Pancreas (tissue), 10 donors: ENCODE measurements at regions not wholly inside any gene's neighbourhood (a gene's known extent, or its start where the extent isn't known, plus 50 kb on each side); places are given as distances from the start of the nearest gene placed in this dataset.

ENCODE experiments used
- ATAC-seq, 4 donors: fragments of 200-7000 bp; cut with Tn5 transposase; one replicate each; pipeline versions ENCODE4 v1.8.0 to v1.9.1; 2020; ENCODE audit warnings: mild to moderate bottlenecking in 4 of 4, moderate library complexity in 4 of 4
- DNase-seq, 6 donors: peaks; one replicate each; pipeline ENCODE4 v3.0.0-alpha.2; 2020
- FAIRE-seq: peaks from 2 replicates; lab custom pipeline; 2012; peaks lifted over from hg19 to GRCh38; lab: Jason Lieb, UNC
- H3K27ac ChIP-seq, 4 donors: fragments of 200-600 bp; sonication (generic); 1 replicate in 3 of 4; 2 replicates in 1 of 4; pipeline versions ENCODE4 v1.5.0 to v1.8.0; 2020
- H3K27me3 ChIP-seq, 4 donors: fragments of 200-600 bp; one replicate each; pipeline ENCODE4 v1.8.0; 2021
- H3K36me3 ChIP-seq, 3 donors: fragments of 200-600 bp; sonication (generic) in 1 of 3; one replicate each; pipeline versions ENCODE4 v1.5.0 to v1.8.0; 2020 to 2021
- H3K4me1 ChIP-seq, 3 donors: fragments of 200-600 bp; one replicate each; pipeline ENCODE4 v1.8.0; 2021
- H3K4me3 ChIP-seq, 4 donors: fragments of 200-600 bp; sonication (generic) in 2 of 4; one replicate each; pipeline versions ENCODE4 v1.5.0 to v1.8.0; 2020 to 2021
- H3K9me3 ChIP-seq, 4 donors: fragments of 200-600 bp; one replicate each; pipeline ENCODE4 v1.8.0; 2021
- CTCF ChIP-seq, 4 donors: fragments of 200-600 bp; sonication (generic) in 3 of 4; IDR thresholded peaks; one replicate each; pipeline versions ENCODE4 v1.5.0 to v1.8.0; 2021; ENCODE audit warnings: antibody characterized with exemption in 4 of 4
- WGBS, 2 donors: extraction: QIAGEN DNeasy Blood & Tissue Kit; methylation state at CpG; one replicate each; pipeline ENCODE4 v1.1.7; 2013; 5-methylcytosine and 5-hydroxymethylcytosine counted together
- intact Hi-C, 3 donors: fragments of 100-400 bp; cut with DNase I; formaldehyde crosslinking; loops; one replicate each; pipeline versions ENCODE4 v1.11.1 to v1.14.2; 2022
- donor health status: healthy with polysubstance abuse.
- donor health status: DM: no; HTN: no; CAD: no; lungs with moderate emphysema.
- donor health status: DM: no; HTN: no; CAD: no.
- donor health status: control.
- donor health status: control.
- donor health status: Bipolar disorder and iron deficiency.
- donor health status: DM: yes; HTN: yes; CAD: no.
- donor health status: DM: no; HTN: no; CAD: no.
- donor health status: DM: no; HTN: no; CAD: no.
- donor health status: DM: yes; HTN: yes; CAD: no.

DNA sequence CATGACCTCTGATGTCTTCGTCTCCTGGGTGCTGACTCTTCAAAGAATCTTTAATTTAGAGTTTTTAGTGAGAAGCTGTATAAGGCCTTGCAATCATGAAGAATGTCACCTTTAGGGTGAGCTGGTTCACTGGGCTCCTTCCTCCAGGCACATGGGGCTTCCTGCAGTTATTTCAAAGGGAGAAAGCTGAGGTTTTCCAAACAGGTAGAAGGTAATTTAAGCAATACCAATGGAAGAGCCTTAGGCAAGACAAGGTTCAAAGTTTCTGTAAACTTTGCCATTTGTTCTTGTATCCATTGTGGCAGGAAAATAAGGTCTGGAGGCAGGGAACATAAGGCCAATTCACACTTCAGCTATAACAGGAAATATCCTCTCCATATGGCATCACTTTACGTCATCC, 88.0 kb upstream of the EIF5 start:
- Histone ChIP-seq H3K27me3 (no peaks in the 10 kb centered on the region), H3K9me3 (no peaks in the 10 kb centered on the region), H3K4me1 (no peaks in the 10 kb centered on the region), H3K4me3 (no peak overlapping the region), H3K27ac (peak overlapping the region in 1 of 4 donors; percentile 9), H3K36me3 (no peaks in the 10 kb centered on the region)
- no peak for TF ChIP-seq CTCF (IDR thresholded peaks at IDR 0.05)
- FAIRE-seq = no peak
- ATAC-seq = no peak
- 40 to 46% methylated on average over 2 of the region's 2 CpGs for WGBS, 2 donors
- intact Hi-C loops = no loop called here
- DNase-seq = no peak

DNA sequence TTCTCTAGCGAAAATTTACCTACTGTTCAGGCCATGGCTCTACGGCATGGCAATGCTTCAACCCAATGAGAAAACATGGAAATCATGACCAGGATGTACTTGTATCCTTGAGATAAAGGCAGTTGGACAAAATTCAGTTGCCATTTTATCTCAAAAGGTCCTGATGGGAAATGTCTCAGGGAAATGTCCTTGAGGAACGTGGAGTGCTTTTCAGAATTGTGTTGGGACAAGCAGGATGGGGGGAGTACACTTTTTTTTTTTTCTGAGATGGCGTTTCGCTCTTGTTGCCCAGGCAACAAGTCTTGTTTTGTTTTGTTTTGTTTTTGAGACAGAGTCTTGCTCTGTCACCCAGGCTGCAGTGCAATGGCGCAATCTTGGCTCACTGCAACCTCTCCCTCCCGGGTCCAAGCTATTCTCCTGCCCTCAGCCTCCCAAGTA, 86.8 kb upstream of the EIF5 start:
- no peak for TF ChIP-seq CTCF (IDR thresholded peaks at IDR 0.05)
- WGBS, 2 donors = 73 to 75% methylated on average over 7 of the region's 7 CpGs
- H3K27ac ChIP-seq = no peak overlapping the region
- no peak for DNase-seq
- intact Hi-C loops = no loop called here
- H3K36me3 ChIP-seq = no peaks in the 10 kb centered on the region
- no peak overlapping the region for H3K4me3 ChIP-seq
- no peaks in the 10 kb centered on the region for H3K4me1 ChIP-seq
- no peaks in the 10 kb centered on the region for H3K9me3 ChIP-seq
- no peaks in the 10 kb centered on the region for H3K27me3 ChIP-seq
- FAIRE-seq = no peak
- no peak for ATAC-seq

GRCh38 chr14:103250181-103250580, 83.9 kb upstream of the EIF5 start:
- Histone ChIP-seq H3K27ac (no peak overlapping the region), H3K4me3 (no peak overlapping the region), H3K36me3 (no peaks in the 10 kb centered on the region), H3K9me3 (no peaks in the 10 kb centered on the region), H3K4me1 (no peaks in the 10 kb centered on the region), H3K27me3 (no peaks in the 10 kb centered on the region)
- intact Hi-C loops = no loop called here
- TF ChIP-seq CTCF (IDR thresholded peaks at IDR 0.05) = no peak
- WGBS, 2 donors = 62 to 65% methylated on average over 6 of the region's 6 CpGs
- no peak for DNase-seq
- no peak for ATAC-seq
- no peak for FAIRE-seq

GRCh38 chr14:103250874-103251273, 83.2 kb upstream of the EIF5 start:
- intact Hi-C loops = no loop called here
- no peak for TF ChIP-seq CTCF (IDR thresholded peaks at IDR 0.05)
- 82 to 91% methylated on average over 3 of the region's 3 CpGs for WGBS, 2 donors
- H3K27me3 ChIP-seq = no peaks in the 10 kb centered on the region
- H3K36me3 ChIP-seq = no peaks in the 10 kb centered on the region
- DNase-seq (no peak), ATAC-seq (no peak), FAIRE-seq (no peak)
- no peak overlapping the region for H3K4me3 ChIP-seq
- H3K9me3 ChIP-seq = no peaks in the 10 kb centered on the region
- no peaks in the 10 kb centered on the region for H3K4me1 ChIP-seq
- no peak overlapping the region for H3K27ac ChIP-seq

DNA sequence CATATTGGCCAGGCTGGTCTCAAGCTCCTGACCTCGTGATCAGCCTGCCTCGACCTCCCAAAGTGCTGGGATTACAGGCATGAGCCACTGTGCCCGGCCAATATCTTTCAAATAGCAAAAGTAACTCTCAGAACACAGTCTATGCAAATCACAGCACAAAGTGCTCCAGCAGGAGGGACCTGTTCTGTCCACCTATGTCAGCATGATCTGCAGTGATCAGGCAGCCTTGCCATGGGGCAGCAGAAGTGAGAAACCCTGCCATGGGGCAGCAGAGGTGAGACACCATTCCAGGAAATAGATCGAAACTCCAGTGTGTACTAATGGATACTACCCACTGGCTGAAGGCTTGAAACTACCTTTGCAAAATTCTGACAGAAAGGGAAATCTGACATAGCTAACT, 78.5 kb upstream of the EIF5 start:
- WGBS, 2 donors = 64% methylated on average over 4 of the region's 4 CpGs
- intact Hi-C loops = no loop called here
- DNase-seq (no peak), ATAC-seq (no peak), FAIRE-seq (no peak)
- Histone ChIP-seq H3K9me3 (no peaks in the 10 kb centered on the region), H3K4me3 (no peak overlapping the region), H3K27ac (peak overlapping the region in 1 of 4 donors; percentile 33), H3K36me3 (no peaks in the 10 kb centered on the region), H3K27me3 (no peaks in the 10 kb centered on the region), H3K4me1 (peaks cover 0 to 5% (median 0%) of the 10 kb centered on the region in 3 donors)
- TF ChIP-seq CTCF (IDR thresholded peaks at IDR 0.05) = no peak
